ENCODE measurements at regions not wholly inside any gene's neighbourhood (a gene's known extent, or its start where the extent isn't known, plus 50 kb on each side); places are given as distances from the start of the nearest gene placed in this dataset.

DNA sequence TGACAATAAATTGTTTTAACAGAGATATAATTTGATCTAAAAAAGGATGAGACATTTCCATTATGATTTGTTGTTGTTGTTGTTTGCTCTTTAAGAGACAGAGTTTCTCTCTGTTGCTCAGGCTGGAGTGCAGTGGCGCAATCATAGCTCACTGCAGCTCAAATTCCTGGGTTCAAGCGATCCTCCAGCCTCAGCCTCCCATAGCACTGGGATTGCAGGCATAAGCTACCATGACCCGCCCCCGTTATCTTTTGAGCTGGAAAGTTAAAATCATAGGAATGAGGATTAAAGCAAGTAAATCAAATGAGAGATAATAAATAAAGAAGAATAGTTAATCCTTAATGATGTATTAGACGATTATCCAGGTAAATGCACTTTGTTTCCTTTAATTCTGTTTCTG lies 224.4 kb upstream of the SMIM31 start:
- Mint-ChIP-seq H3K4me1 (peaks cover 35 to 39% of the 10 kb centered on the region in 2 experiments), H3K9me3 (peaks cover 6 to 11% of the 10 kb centered on the region in 2 experiments; a peak in 4 of 5 replicates), H3K4me3 (no peak overlapping the region), H3K27me3 (ENCODE audit: low read depth) (no peaks in the 10 kb centered on the region), H3K27ac (peak overlapping the region in 1 of 3 experiments; percentile 86; a peak in 3 of 7 replicates), H3K36me3 (ENCODE audit: insufficient read depth in 1 of 3, low read depth in 3 of 3) (peaks cover 5 to 16% (median 12%) of the 10 kb centered on the region in 3 experiments)
- no peak overlapping the region for H2BK12ac ChIP-seq (ENCODE audit: insufficient read length, low read depth, low read length)
- peaks cover 2% of the 10 kb centered on the region; the same call in 1 of the 2 replicates for H3K4me1 ChIP-seq (ENCODE audit: insufficient read depth, low read length)
- no peaks in the 10 kb centered on the region for H3K9me3 ChIP-seq (ENCODE audit: control insufficient read depth, low read depth, low read length)
- no peak for DNase-seq
- TF ChIP-seq, protein P1, sequence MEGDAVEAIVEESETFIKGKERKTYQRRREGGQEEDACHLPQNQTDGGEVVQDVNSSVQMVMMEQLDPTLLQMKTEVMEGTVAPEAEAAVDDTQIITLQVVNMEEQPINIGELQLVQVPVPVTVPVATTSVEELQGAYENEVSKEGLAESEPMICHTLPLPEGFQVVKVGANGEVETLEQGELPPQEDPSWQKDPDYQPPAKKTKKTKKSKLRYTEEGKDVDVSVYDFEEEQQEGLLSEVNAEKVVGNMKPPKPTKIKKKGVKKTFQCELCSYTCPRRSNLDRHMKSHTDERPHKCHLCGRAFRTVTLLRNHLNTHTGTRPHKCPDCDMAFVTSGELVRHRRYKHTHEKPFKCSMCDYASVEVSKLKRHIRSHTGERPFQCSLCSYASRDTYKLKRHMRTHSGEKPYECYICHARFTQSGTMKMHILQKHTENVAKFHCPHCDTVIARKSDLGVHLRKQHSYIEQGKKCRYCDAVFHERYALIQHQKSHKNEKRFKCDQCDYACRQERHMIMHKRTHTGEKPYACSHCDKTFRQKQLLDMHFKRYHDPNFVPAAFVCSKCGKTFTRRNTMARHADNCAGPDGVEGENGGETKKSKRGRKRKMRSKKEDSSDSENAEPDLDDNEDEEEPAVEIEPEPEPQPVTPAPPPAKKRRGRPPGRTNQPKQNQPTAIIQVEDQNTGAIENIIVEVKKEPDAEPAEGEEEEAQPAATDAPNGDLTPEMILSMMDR (conservative IDR thresholded peaks at IDR 0.05): no peak
- no peak overlapping the region for H3K23ac ChIP-seq (ENCODE audit: insufficient read length, low read depth, low read length)
- H3K14ac ChIP-seq (ENCODE audit: insufficient read depth, low read length): no peak overlapping the region
- H3K4ac ChIP-seq (ENCODE audit: low read depth, low read length): no peak overlapping the region
- H2BK15ac ChIP-seq (ENCODE audit: low read depth, low read length): no peak overlapping the region
- no peaks in the 10 kb centered on the region for H3K27me3 ChIP-seq (ENCODE audit: insufficient read depth, low read length)
- H2BK5ac ChIP-seq (ENCODE audit: insufficient read length, low read length): no peak overlapping the region
- no CpG with 5 or more reads among the region's 5 CpGs for WGBS (ENCODE audit: extremely low coverage, insufficient read length, low lambda C conversion rate)
- no peak overlapping the region for H2AK5ac ChIP-seq (ENCODE audit: insufficient read length, low read length)
- H3K27ac ChIP-seq (ENCODE audit: insufficient read length, low read depth, low read length): no peak overlapping the region
- H3K79me1 ChIP-seq (ENCODE audit: insufficient read depth, low read depth, low read length, poor library complexity, severe bottlenecking): no peaks in the 10 kb centered on the region
- no peaks in the 10 kb centered on the region for H3K79me2 ChIP-seq (ENCODE audit: insufficient read depth, low read length)
- H4K91ac ChIP-seq (ENCODE audit: insufficient read length, low read depth, low read length): no peak overlapping the region
- H3T11ph ChIP-seq (ENCODE audit: low read length): no peak overlapping the region
- H2AFZ ChIP-seq (ENCODE audit: low read length): no peak overlapping the region
- no peak overlapping the region for H3K18ac ChIP-seq (ENCODE audit: insufficient read length, low read depth, low read length)
- no peaks in the 10 kb centered on the region for H4K20me1 ChIP-seq (ENCODE audit: control insufficient read depth, insufficient read depth, insufficient read length)
- H4K5ac ChIP-seq (ENCODE audit: insufficient read length, low read depth, low read length): no peak overlapping the region
- no peak overlapping the region for H4K8ac ChIP-seq (replicated peaks; ENCODE audit: insufficient read length, low read depth, low read length)
- no peak overlapping the region for H2BK120ac ChIP-seq (ENCODE audit: low read depth, low read length, poor library complexity, severe bottlenecking)
- H2BK20ac ChIP-seq (ENCODE audit: low read depth, low read length, poor library complexity, severe bottlenecking): no peak overlapping the region
- H3K4me2 ChIP-seq (ENCODE audit: insufficient read depth, insufficient read length, low read length): no peak overlapping the region
- no peak overlapping the region for H3K56ac ChIP-seq (ENCODE audit: insufficient read length, low read depth, low read length)
- no peak overlapping the region for H3K9ac ChIP-seq (ENCODE audit: extremely low read depth, insufficient read length, low read length)
- H3K23me2 ChIP-seq (ENCODE audit: insufficient read length, low read depth, low read length, poor library complexity, severe bottlenecking): no peaks in the 10 kb centered on the region
